ENCODE measurements at regions not wholly inside any gene's neighbourhood (a gene's known extent, or its start where the extent isn't known, plus 50 kb on each side); places are given as distances from the start of the nearest gene placed in this dataset.

- TF ChIP-seq, protein P1, sequence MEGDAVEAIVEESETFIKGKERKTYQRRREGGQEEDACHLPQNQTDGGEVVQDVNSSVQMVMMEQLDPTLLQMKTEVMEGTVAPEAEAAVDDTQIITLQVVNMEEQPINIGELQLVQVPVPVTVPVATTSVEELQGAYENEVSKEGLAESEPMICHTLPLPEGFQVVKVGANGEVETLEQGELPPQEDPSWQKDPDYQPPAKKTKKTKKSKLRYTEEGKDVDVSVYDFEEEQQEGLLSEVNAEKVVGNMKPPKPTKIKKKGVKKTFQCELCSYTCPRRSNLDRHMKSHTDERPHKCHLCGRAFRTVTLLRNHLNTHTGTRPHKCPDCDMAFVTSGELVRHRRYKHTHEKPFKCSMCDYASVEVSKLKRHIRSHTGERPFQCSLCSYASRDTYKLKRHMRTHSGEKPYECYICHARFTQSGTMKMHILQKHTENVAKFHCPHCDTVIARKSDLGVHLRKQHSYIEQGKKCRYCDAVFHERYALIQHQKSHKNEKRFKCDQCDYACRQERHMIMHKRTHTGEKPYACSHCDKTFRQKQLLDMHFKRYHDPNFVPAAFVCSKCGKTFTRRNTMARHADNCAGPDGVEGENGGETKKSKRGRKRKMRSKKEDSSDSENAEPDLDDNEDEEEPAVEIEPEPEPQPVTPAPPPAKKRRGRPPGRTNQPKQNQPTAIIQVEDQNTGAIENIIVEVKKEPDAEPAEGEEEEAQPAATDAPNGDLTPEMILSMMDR (IDR thresholded peaks at IDR 0.05; ENCODE audit: insufficient read depth, low read length, poor library complexity, severe bottlenecking), result peak; percentile 32
- no peak for TF ChIP-seq EZH2phosphoT487 (conservative IDR thresholded peaks at IDR 0.05; ENCODE audit: low read length)
Observed at GRCh38 chr5:35436400-35437057, 181.1 kb upstream of the SPEF2 start.
